MM.1S (cell line): ENCODE measurements at regions not wholly inside any gene's neighbourhood (a gene's known extent, or its start where the extent isn't known, plus 50 kb on each side); places are given as distances from the start of the nearest gene placed in this dataset.

Experiments
- CTCF ChIP-seq: fragments of 300-600 bp; sonication (generic); IDR thresholded peaks from 2 replicates; pipeline ENCODE4 v1.5.1; 2016; ENCODE audit warnings: antibody characterized with exemption, low read length, mixed read lengths
- EZH2 ChIP-seq: fragments of 300-600 bp; sonication (generic); optimal IDR thresholded peaks from 2 replicates; pipeline ENCODE3; 2017; ENCODE audit warnings: low read depth, mild to moderate bottlenecking, antibody characterized with exemption, low read length, mixed read lengths

GRCh38 chr4:26178854-26179253 lies 142.0 kb upstream of the RBPJ start:
- no peak for TF ChIP-seq CTCF
- TF ChIP-seq EZH2 = no peak
